ENCODE measurements at regions not wholly inside any gene's neighbourhood (a gene's known extent, or its start where the extent isn't known, plus 50 kb on each side); places are given as distances from the start of the nearest gene placed in this dataset.

- DNase-seq (ENCODE audit: low read depth in 2 of 3, low spot score in 2 of 3), result no peak
These were observed 1523.7 kb upstream of the PIK3C3 start for GRCh38 chr18:40431071-40431985.

- DNase-seq (ENCODE audit: low read depth in 2 of 3, low spot score in 2 of 3), result no peak
These were observed 1531.7 kb upstream of the PIK3C3 start for GRCh38 chr18:40423291-40423690.

- DNase-seq (ENCODE audit: low read depth in 2 of 3, low spot score in 2 of 3), result no peak
These were observed 1534.4 kb upstream of the PIK3C3 start for GRCh38 chr18:40420675-40421074.

GRCh38 chr18:40417501-40417900, 1537.5 kb upstream of the PIK3C3 start:
- no peak for DNase-seq (ENCODE audit: low read depth in 2 of 3, low spot score in 2 of 3)

- DNase-seq (ENCODE audit: low read depth in 2 of 3, low spot score in 2 of 3), result no peak
These were observed 1539.2 kb upstream of the PIK3C3 start for GRCh38 chr18:40415821-40416220.

GRCh38 chr18:40415176-40415791, 1539.8 kb upstream of the PIK3C3 start:
- no peak for DNase-seq (ENCODE audit: low read depth in 2 of 3, low spot score in 2 of 3)

- DNase-seq (ENCODE audit: low read depth in 2 of 3, low spot score in 2 of 3), result no peak
These were observed 1540.8 kb upstream of the PIK3C3 start for GRCh38 chr18:40414155-40414754.

GRCh38 chr18:40413160-40413559, 1541.9 kb upstream of the PIK3C3 start:
- DNase-seq (ENCODE audit: low read depth in 2 of 3, low spot score in 2 of 3), result no peak

- no peak for DNase-seq (ENCODE audit: low read depth in 2 of 3, low spot score in 2 of 3)
These were observed 1542.6 kb upstream of the PIK3C3 start for GRCh38 chr18:40412410-40412809.

GRCh38 chr18:40407909-40408308, 1547.1 kb upstream of the PIK3C3 start:
- no peak for DNase-seq (ENCODE audit: low read depth in 2 of 3, low spot score in 2 of 3)

GRCh38 chr18:40404284-40404683, 1550.8 kb upstream of the PIK3C3 start:
- no peak for DNase-seq (ENCODE audit: low read depth in 2 of 3, low spot score in 2 of 3)

GRCh38 chr18:40402052-40402451, 1553.0 kb upstream of the PIK3C3 start:
- no peak for DNase-seq (ENCODE audit: low read depth in 2 of 3, low spot score in 2 of 3)

- DNase-seq (ENCODE audit: low read depth in 2 of 3, low spot score in 2 of 3), result no peak
These were observed 1566.9 kb upstream of the PIK3C3 start for GRCh38 chr18:40388121-40388520.

GRCh38 chr18:40387130-40387787, 1567.8 kb upstream of the PIK3C3 start:
- DNase-seq (ENCODE audit: low read depth in 2 of 3, low spot score in 2 of 3), result no peak

- no peak for DNase-seq (ENCODE audit: low read depth in 2 of 3, low spot score in 2 of 3)
These were observed 1572.8 kb upstream of the PIK3C3 start for GRCh38 chr18:40382197-40382596.

GRCh38 chr18:40380686-40381439, 1574.2 kb upstream of the PIK3C3 start:
- DNase-seq (ENCODE audit: low read depth in 2 of 3, low spot score in 2 of 3), result no peak

GRCh38 chr18:40375837-40376236, 1579.2 kb upstream of the PIK3C3 start:
- no peak for DNase-seq (ENCODE audit: low read depth in 2 of 3, low spot score in 2 of 3)

- DNase-seq (ENCODE audit: low read depth in 2 of 3, low spot score in 2 of 3), result no peak
These were observed 1583.4 kb upstream of the PIK3C3 start for GRCh38 chr18:40371673-40372072.

GRCh38 chr18:40367576-40367975, 1587.5 kb upstream of the PIK3C3 start:
- DNase-seq (ENCODE audit: low read depth in 2 of 3, low spot score in 2 of 3), result no peak

GRCh38 chr18:40366521-40366920, 1588.5 kb upstream of the PIK3C3 start:
- no peak for DNase-seq (ENCODE audit: low read depth in 2 of 3, low spot score in 2 of 3)

GRCh38 chr18:40365526-40365925, 1589.5 kb upstream of the PIK3C3 start:
- DNase-seq (ENCODE audit: low read depth in 2 of 3, low spot score in 2 of 3), result no peak
